Testis (tissue), 2 donors: ENCODE measurements at regions not wholly inside any gene's neighbourhood (a gene's known extent, or its start where the extent isn't known, plus 50 kb on each side); places are given as distances from the start of the nearest gene placed in this dataset.

Experiments
- CTCF ChIP-seq, 3 experiments: fragments of 450-650 bp in 2 of 3; fragments of 200-600 bp in 1 of 3; sonication (generic) in 1 of 3; IDR thresholded peaks; one replicate each; pipeline ENCODE4 v1.5.1; 2016 to 2019; ENCODE audit warnings: antibody characterized with exemption in 3 of 3, mild to moderate bottlenecking in 2 of 3, moderate library complexity in 1 of 3
- POLR2A ChIP-seq: fragments of 450-650 bp; IDR thresholded peaks from one replicate; pipeline ENCODE4 v1.6.1; 2017; ENCODE audit warnings: antibody characterized with exemption, mild to moderate bottlenecking, moderate library complexity

- TF ChIP-seq CTCF (IDR thresholded peaks at IDR 0.05) (no peak), POLR2A (no peak)
Observed at GRCh38 chr4:66943112-66943511, 602.2 kb downstream of the CENPC start.
